B cell (primary cell): ENCODE measurements at regions not wholly inside any gene's neighbourhood (a gene's known extent, or its start where the extent isn't known, plus 50 kb on each side); places are given as distances from the start of the nearest gene placed in this dataset.

Experiments
- ATAC-seq: fragments of 200-7000 bp; cut with Tn5 transposase; one replicate; pipeline ENCODE4 v1.10.0; 2021; ENCODE audit warnings: low read depth, mild to moderate bottlenecking, moderate number of reproducible peaks, moderate library complexity
- CTCF ChIA-PET: fragments of 350-600 bp; sonication (Branson Sonifier 250); formaldehyde crosslinking; loops from one replicate; lab custom pipeline; 2021; ENCODE audit warnings: antibody characterized with exemption, inconsistent platforms; lab: Charles Lee
- POLR2A ChIA-PET: fragments of 350-600 bp; sonication (Branson Sonifier 250); formaldehyde crosslinking; loops from one replicate; lab custom pipeline; 2021; ENCODE audit warnings: antibody characterized with exemption; lab: Charles Lee
- DNase-seq: peaks from one replicate; pipeline ENCODE4 v3.0.0; 2013
- H2AFZ ChIP-seq: 2 replicates; pipeline ENCODE4 v1.6.1; 2012; ENCODE audit warnings: mild to moderate bottlenecking, low read depth, low read length; ENCODE audit not compliant: insufficient read depth, poor library complexity, severe bottlenecking
- H3K27ac ChIP-seq, 2 donors: 1 replicate in 1 of 2; 2 replicates in 1 of 2; pipeline ENCODE4 v1.5.1; 2012 to 2013; ENCODE audit warnings: low read length in 2 of 2, mild to moderate bottlenecking in 2 of 2, moderate library complexity in 1 of 2
- H3K27me3 ChIP-seq, 4 experiments: fragments of 200-600 bp in 1 of 4; sonication (generic) in 1 of 4; replicated peaks in 1 of 4; 1 replicate in 2 of 4; 2 replicates in 2 of 4; pipeline versions ENCODE4 v1.6.1 to v1.7.0; 2013 to 2016; ENCODE audit warnings: low read length in 3 of 4, mild to moderate bottlenecking in 2 of 4, mixed read lengths in 1 of 4, moderate library complexity in 1 of 4; ENCODE audit not compliant: insufficient read depth in 4 of 4, control insufficient read depth in 3 of 4; ENCODE audit errors: control extremely low read depth in 1 of 4
- H3K36me3 ChIP-seq, 2 experiments: replicated peaks in 1 of 2; 1 replicate in 1 of 2; 2 replicates in 1 of 2; pipeline versions ENCODE4 v1.6.1 to v1.7.1; 2013; ENCODE audit warnings: low read length in 1 of 2; ENCODE audit not compliant: insufficient read depth in 2 of 2, control insufficient read depth in 1 of 2; ENCODE audit errors: control extremely low read depth in 1 of 2, extremely low read depth in 1 of 2
- H3K4me1 ChIP-seq, 2 donors: fragments of 200-600 bp in 1 of 2; sonication (generic) in 1 of 2; 1 replicate in 1 of 2; 2 replicates in 1 of 2; pipeline versions ENCODE4 v1.5.1 to v1.6.1; 2013 to 2017; ENCODE audit warnings: low read length in 2 of 2; ENCODE audit not compliant: control insufficient read depth in 2 of 2, insufficient read depth in 2 of 2
- H3K4me2 ChIP-seq: replicated peaks from 2 replicates; pipeline ENCODE3; 2012; ENCODE audit warnings: mild to moderate bottlenecking, low read depth, low read length; ENCODE audit not compliant: poor library complexity, severe bottlenecking
- H3K4me3 ChIP-seq, 5 experiments: fragments of 200-600 bp in 1 of 5; sonication (generic) in 1 of 5; 1 replicate in 3 of 5; 2 replicates in 2 of 5; pipeline versions ENCODE4 v1.5.1 to v1.7.0; 2011 to 2016; ENCODE audit warnings: low read length in 4 of 5, mild to moderate bottlenecking in 4 of 5, low read depth in 2 of 5, control low read depth in 1 of 5, moderate library complexity in 1 of 5; ENCODE audit not compliant: insufficient read depth in 1 of 5; ENCODE audit errors: control extremely low read depth in 1 of 5, extremely low read depth in 1 of 5
- H3K79me2 ChIP-seq: fragments of 200-600 bp; sonication (generic); one replicate; pipeline ENCODE4 v1.6.0; 2016; ENCODE audit warnings: low read length; ENCODE audit not compliant: control insufficient read depth, insufficient read depth
- H3K9ac ChIP-seq: fragments of 200-600 bp; sonication (generic); 2 replicates; pipeline ENCODE4 v1.6.1; 2017; ENCODE audit warnings: mild to moderate bottlenecking, low read length, moderate library complexity
- H3K9me3 ChIP-seq, 3 donors: one replicate each; pipeline versions ENCODE4 v1.6.1 to v1.7.1; 2013; ENCODE audit warnings: low read length in 2 of 3; ENCODE audit not compliant: control insufficient read depth in 2 of 3, insufficient read depth in 1 of 3; ENCODE audit errors: control extremely low read depth in 1 of 3
- H4K20me1 ChIP-seq: 2 replicates; pipeline ENCODE4 v1.6.0; 2012; ENCODE audit warnings: mild to moderate bottlenecking, low read length; ENCODE audit not compliant: insufficient read depth, control insufficient read depth, poor library complexity, severe bottlenecking
- H3K27ac Mint-ChIP-seq: one replicate; pipeline ENCODE4 v1.8.0; 2021; ENCODE audit warnings: mixed read lengths
- H3K27me3 Mint-ChIP-seq: one replicate; pipeline ENCODE4 v1.8.0; 2021; ENCODE audit warnings: mixed read lengths
- H3K4me1 Mint-ChIP-seq: one replicate; pipeline ENCODE4 v1.8.0; 2021; ENCODE audit warnings: mixed read lengths
- H3K4me3 Mint-ChIP-seq: one replicate; pipeline ENCODE4 v1.8.0; 2021; ENCODE audit warnings: mixed read lengths
- H3K9me3 Mint-ChIP-seq: one replicate; pipeline ENCODE4 v1.8.0; 2022; ENCODE audit warnings: mixed read lengths; ENCODE audit not compliant: insufficient read depth
- EZH2 ChIP-seq: IDR thresholded peaks from 2 replicates; pipeline ENCODE4 v1.6.1; 2012; ENCODE audit warnings: borderline replicate concordance, low read depth, mild to moderate bottlenecking, moderate library complexity, low read length; ENCODE audit not compliant: insufficient read depth, poor library complexity, severe bottlenecking
- WGBS: methylation state at CpG from one replicate; pipeline ENCODE4 v1.1.5; 2013; ENCODE audit warnings: missing lambda C conversion rate; ENCODE audit not compliant: insufficient coverage; 5-methylcytosine and 5-hydroxymethylcytosine counted together
- intact Hi-C: fragments of 100-400 bp; cut with micrococcal nuclease; formaldehyde crosslinking; loops from one replicate; pipeline ENCODE4 v1.10.0; 2022
- TF ChIP-seq, protein P1 (sequence below): fragments of 200-600 bp; IDR thresholded peaks from one replicate; pipeline ENCODE4 v1.8.0; 2022; ENCODE audit warnings: antibody characterized with exemption, mild to moderate bottlenecking

DNA sequence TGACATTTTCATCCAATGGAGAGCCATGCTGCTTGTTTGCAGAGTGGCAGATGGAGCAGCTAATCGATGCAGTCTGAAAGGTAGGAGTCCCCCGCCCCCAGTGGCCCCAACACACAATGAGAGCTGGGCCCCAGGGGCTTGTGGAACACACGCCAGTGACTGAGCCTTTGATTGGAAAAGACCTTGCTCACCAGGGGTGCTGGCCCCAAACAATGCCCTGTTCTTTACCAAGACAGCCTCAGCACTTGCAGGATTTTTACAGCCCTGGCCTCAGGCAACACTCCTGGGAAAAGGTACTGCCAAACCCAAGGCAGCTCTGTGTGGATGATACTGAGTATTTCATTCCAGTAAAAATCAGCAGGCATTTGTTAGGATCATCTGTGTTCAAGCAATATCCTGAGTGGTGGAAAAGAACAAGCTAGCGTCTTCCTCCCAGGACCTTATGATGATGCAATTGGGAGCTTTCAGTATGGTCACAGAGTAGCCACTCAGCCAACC is 276.8 kb upstream of the CLINT1 start:
- Histone ChIP-seq H3K4me1 (no peaks in the 10 kb centered on the region), H3K4me3 (no peak overlapping the region), H3K79me2 (no peaks in the 10 kb centered on the region), H3K27ac (no peak overlapping the region), H3K9ac (no peak overlapping the region), H3K4me2 (no peak overlapping the region), H3K36me3 (no peaks in the 10 kb centered on the region), H3K9me3 (no peaks in the 10 kb centered on the region), H3K27me3 (no peaks in the 10 kb centered on the region), H4K20me1 (no peaks in the 10 kb centered on the region), H2AFZ (no peak overlapping the region)
- TF ChIP-seq EZH2, result no peak
- TF ChIP-seq, protein P1, sequence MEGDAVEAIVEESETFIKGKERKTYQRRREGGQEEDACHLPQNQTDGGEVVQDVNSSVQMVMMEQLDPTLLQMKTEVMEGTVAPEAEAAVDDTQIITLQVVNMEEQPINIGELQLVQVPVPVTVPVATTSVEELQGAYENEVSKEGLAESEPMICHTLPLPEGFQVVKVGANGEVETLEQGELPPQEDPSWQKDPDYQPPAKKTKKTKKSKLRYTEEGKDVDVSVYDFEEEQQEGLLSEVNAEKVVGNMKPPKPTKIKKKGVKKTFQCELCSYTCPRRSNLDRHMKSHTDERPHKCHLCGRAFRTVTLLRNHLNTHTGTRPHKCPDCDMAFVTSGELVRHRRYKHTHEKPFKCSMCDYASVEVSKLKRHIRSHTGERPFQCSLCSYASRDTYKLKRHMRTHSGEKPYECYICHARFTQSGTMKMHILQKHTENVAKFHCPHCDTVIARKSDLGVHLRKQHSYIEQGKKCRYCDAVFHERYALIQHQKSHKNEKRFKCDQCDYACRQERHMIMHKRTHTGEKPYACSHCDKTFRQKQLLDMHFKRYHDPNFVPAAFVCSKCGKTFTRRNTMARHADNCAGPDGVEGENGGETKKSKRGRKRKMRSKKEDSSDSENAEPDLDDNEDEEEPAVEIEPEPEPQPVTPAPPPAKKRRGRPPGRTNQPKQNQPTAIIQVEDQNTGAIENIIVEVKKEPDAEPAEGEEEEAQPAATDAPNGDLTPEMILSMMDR, result no peak
- no peak overlapping the region for H3K27ac Mint-ChIP-seq
- CTCF ChIA-PET, result interaction anchor here (0.5 to 1.8 kb wide), 2 partner anchors 157 to 997 kb away, joined by 4 read pairs; no protein-coding TSS in a partner anchor
- H3K9me3 Mint-ChIP-seq, result no peaks in the 10 kb centered on the region
- H3K4me1 Mint-ChIP-seq, result no peaks in the 10 kb centered on the region
- H3K4me3 Mint-ChIP-seq, result no peak overlapping the region
- intact Hi-C loops, result no loop called here
- 80% methylated on average over 3 of the region's 4 CpGs for WGBS
- DNase-seq, result no peak
- POLR2A ChIA-PET, result interaction anchor here (0.6 kb wide), 1 partner anchor 295 kb away, joined by 3 read pairs; no protein-coding TSS in a partner anchor
- no peaks in the 10 kb centered on the region for H3K27me3 Mint-ChIP-seq
- no peak for ATAC-seq

DNA sequence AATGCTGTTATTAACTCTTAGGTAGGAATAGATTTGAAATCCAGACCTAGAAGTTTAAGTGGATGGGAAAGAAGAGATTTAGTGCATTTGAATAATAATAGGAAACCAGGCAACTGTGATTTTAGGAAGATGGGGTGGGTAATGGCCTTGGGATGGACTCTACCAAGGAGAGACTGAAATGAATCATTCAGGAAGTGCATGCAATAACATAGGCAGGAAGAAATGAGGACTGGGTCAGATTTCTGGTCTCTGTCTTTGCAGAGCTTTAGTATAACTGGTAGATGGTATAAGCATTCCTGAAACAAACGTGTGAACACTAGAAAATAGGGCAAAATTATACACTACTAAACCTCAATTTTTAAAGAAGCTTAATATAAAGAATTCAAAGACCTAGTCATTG is 274.4 kb upstream of the CLINT1 start:
- Histone ChIP-seq H3K79me2 (no peaks in the 10 kb centered on the region), H3K27ac (no peak overlapping the region), H3K9me3 (no peaks in the 10 kb centered on the region), H3K4me2 (no peak overlapping the region), H3K4me1 (no peaks in the 10 kb centered on the region), H2AFZ (no peak overlapping the region), H3K4me3 (no peak overlapping the region), H4K20me1 (no peaks in the 10 kb centered on the region), H3K36me3 (no peaks in the 10 kb centered on the region), H3K9ac (no peak overlapping the region), H3K27me3 (no peaks in the 10 kb centered on the region)
- TF ChIP-seq, protein P1, result no peak
- TF ChIP-seq EZH2, result no peak
- Mint-ChIP-seq H3K27ac (no peak overlapping the region), H3K4me3 (no peak overlapping the region), H3K9me3 (no peaks in the 10 kb centered on the region), H3K4me1 (no peaks in the 10 kb centered on the region), H3K27me3 (no peaks in the 10 kb centered on the region)
- ChIA-PET POLR2A (no interaction called here), CTCF (no interaction called here)
- DNase-seq (no peak), ATAC-seq (no peak)
- WGBS, result no CpG with 5 or more reads among the region's 1 CpG
- intact Hi-C loops, result no loop called here
